Esophagus muscularis mucosa (tissue), 4 donors: ENCODE measurements at regions not wholly inside any gene's neighbourhood (a gene's known extent, or its start where the extent isn't known, plus 50 kb on each side); places are given as distances from the start of the nearest gene placed in this dataset.

ENCODE experiments used
- EP300 ChIP-seq: sonication (generic); formaldehyde crosslinking; IDR thresholded peaks from one replicate; pipeline ENCODE4 v1.6.1; 2017; ENCODE audit warnings: antibody characterized with exemption
- POLR2A ChIP-seq: fragments of 450-650 bp; IDR thresholded peaks from one replicate; pipeline ENCODE4 v1.6.1; 2017; ENCODE audit warnings: antibody characterized with exemption, moderate library complexity, mild to moderate bottlenecking, low read depth
- POLR2AphosphoS5 ChIP-seq, 2 donors: sonication (generic); formaldehyde crosslinking; IDR thresholded peaks; one replicate each; pipeline ENCODE4 v1.6.1; 2017; ENCODE audit warnings: antibody characterized with exemption in 2 of 2
- TF ChIP-seq, protein P1 (sequence below), 3 experiments: fragments of 200-600 bp in 2 of 3; fragments of 450-650 bp in 1 of 3; sonication (generic) in 2 of 3; IDR thresholded peaks; one replicate each; pipeline ENCODE4 v1.5.1; 2017 to 2019; ENCODE audit warnings: antibody characterized with exemption in 3 of 3, mild to moderate bottlenecking in 2 of 3, moderate library complexity in 1 of 3

GRCh38 chr3:16090024-16090423 lies 84.5 kb upstream of the GALNT15 start:
- TF ChIP-seq POLR2AphosphoS5 (IDR thresholded peaks at IDR 0.05) (no peak), EP300 (no peak), POLR2A (no peak)
- TF ChIP-seq, protein P1, sequence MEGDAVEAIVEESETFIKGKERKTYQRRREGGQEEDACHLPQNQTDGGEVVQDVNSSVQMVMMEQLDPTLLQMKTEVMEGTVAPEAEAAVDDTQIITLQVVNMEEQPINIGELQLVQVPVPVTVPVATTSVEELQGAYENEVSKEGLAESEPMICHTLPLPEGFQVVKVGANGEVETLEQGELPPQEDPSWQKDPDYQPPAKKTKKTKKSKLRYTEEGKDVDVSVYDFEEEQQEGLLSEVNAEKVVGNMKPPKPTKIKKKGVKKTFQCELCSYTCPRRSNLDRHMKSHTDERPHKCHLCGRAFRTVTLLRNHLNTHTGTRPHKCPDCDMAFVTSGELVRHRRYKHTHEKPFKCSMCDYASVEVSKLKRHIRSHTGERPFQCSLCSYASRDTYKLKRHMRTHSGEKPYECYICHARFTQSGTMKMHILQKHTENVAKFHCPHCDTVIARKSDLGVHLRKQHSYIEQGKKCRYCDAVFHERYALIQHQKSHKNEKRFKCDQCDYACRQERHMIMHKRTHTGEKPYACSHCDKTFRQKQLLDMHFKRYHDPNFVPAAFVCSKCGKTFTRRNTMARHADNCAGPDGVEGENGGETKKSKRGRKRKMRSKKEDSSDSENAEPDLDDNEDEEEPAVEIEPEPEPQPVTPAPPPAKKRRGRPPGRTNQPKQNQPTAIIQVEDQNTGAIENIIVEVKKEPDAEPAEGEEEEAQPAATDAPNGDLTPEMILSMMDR (IDR thresholded peaks at IDR 0.05), result no peak
